Hepatic stellate cell (primary cell): ENCODE measurements at regions not wholly inside any gene's neighbourhood (a gene's known extent, or its start where the extent isn't known, plus 50 kb on each side); places are given as distances from the start of the nearest gene placed in this dataset.

ENCODE experiments used
- DNase-seq: peaks from one replicate; pipeline ENCODE4 v3.0.0; 2011; ENCODE audit warnings: low spot score

GRCh38 chr3:39751286-39751685 lies 58.1 kb upstream of the MYRIP start:
- no peak for DNase-seq

DNA sequence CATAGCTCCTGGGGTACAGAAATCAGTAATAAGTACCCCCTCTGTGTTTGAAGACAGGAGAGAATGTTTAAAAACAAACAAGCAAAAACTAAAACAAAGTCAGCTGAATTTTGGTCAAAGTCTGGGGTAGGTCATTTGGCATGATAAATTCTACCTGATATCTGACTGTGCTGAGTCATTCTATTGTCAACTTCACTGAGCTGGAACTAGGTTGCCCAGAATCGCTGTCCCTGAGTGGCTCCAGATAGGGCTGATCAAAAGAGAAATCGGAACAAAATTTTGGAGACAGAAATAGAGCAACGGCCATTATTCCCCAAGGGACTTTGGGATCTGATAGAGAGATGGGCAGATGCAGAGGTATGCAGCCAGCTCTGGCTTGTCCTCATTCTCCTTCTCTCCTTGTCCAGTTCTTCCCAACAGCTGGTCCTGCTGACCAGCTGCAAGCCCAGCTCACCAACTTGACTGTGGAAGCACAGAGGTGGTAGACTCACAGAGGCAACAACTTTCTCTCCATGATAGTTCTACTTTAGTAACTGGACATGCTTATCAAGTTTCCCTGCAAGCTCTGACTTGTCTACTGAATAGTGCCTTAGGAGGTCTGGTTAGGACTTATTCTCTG lies 57.3 kb upstream of the MYRIP start:
- no peak for DNase-seq

GRCh38 chr3:39752751-39753150 lies 56.7 kb upstream of the MYRIP start:
- no peak for DNase-seq

- DNase-seq = no peak
These were observed 56.0 kb upstream of the MYRIP start for GRCh38 chr3:39753391-39753790.

DNA sequence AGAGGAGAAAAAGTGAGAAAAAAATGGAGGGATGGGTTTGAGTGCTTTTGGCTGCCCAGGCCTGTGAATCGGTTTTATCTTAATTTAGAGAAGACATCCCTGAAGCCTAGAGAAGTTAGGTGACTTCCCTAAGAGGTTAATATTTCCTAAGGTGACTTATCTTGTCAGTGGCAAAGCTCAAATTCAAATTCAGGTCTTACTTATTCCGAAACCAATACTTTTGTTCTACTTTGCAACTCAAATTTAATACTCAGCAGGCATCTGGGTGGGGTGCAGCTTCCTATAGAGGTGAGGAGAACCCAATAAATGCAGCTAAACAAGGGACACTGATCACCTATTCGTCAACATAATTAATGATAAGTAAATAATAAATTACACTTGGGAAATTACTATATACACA lies 54.9 kb upstream of the MYRIP start:
- no peak for DNase-seq

- DNase-seq = no peak
These were observed 54.3 kb upstream of the MYRIP start for GRCh38 chr3:39755100-39755499.

- DNase-seq = no peak
These were observed 52.1 kb upstream of the MYRIP start for GRCh38 chr3:39757307-39757706.
